ENCODE measurements at regions not wholly inside any gene's neighbourhood (a gene's known extent, or its start where the extent isn't known, plus 50 kb on each side); places are given as distances from the start of the nearest gene placed in this dataset.

DNA sequence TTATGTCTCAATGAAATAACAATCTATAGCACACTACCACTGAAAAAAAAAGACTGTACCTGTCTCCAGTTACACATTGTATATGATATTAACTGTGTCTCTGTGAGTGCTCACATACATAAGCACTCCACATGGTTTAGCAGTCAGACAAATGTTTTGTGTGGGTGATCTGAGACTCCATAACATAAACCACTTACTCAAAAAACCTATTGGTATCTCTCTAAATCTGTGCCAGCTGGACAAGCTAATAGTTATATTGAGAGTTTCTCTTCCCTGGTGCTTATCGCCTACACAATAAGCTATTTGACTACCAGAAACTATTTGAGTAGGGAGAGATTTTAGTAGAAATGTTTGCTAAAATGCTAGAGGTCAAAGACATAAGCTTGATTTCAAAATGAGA is 190.1 kb upstream of the AGR3 start (continued):
- no peak for TF ChIP-seq SUZ12 (IDR thresholded peaks at IDR 0.05; ENCODE audit: unreplicated experiment)
- no peak for TF ChIP-seq MEF2B (IDR thresholded peaks at IDR 0.05; ENCODE audit: partially characterized antibody, poor library complexity, severe bottlenecking)
- TF ChIP-seq TCF12 (IDR thresholded peaks at IDR 0.05; ENCODE audit: low read depth, low read length) = 0 out of 2 replicates have a peak, but pooled peaks have one; percentile 53
- TF ChIP-seq GABPA (IDR thresholded peaks at IDR 0.05; ENCODE audit: low read depth) = no peak
- TF ChIP-seq CREM (IDR thresholded peaks at IDR 0.05; ENCODE audit: low read depth) = peak; percentile 40; the same call in 1 of the 2 replicates
- TF ChIP-seq EGR1 (IDR thresholded peaks at IDR 0.05; ENCODE audit: borderline replicate concordance in 1 of 2, low read depth in 2 of 2, low read length in 2 of 2) = no peak
- no peak for TF ChIP-seq RAD51 (IDR thresholded peaks at IDR 0.05)
- no peak for TF ChIP-seq ATF7 (IDR thresholded peaks at IDR 0.05; ENCODE audit: low read depth)
- TF ChIP-seq SPI1 (IDR thresholded peaks at IDR 0.05; ENCODE audit: borderline replicate concordance, insufficient read depth, low read depth, low read length) = no peak
- TF ChIP-seq, protein P1, sequence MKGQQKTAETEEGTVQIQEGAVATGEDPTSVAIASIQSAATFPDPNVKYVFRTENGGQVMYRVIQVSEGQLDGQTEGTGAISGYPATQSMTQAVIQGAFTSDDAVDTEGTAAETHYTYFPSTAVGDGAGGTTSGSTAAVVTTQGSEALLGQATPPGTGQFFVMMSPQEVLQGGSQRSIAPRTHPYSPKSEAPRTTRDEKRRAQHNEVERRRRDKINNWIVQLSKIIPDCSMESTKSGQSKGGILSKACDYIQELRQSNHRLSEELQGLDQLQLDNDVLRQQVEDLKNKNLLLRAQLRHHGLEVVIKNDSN (IDR thresholded peaks at IDR 0.05; ENCODE audit: borderline replicate concordance, extremely low read length, insufficient read depth, low read depth, low read length) = no peak
- TF ChIP-seq BCL11A (IDR thresholded peaks at IDR 0.05; ENCODE audit: low read depth, low read length) = peak; percentile 73; the same call in 1 of the 2 replicates
- TF ChIP-seq, protein P2, sequence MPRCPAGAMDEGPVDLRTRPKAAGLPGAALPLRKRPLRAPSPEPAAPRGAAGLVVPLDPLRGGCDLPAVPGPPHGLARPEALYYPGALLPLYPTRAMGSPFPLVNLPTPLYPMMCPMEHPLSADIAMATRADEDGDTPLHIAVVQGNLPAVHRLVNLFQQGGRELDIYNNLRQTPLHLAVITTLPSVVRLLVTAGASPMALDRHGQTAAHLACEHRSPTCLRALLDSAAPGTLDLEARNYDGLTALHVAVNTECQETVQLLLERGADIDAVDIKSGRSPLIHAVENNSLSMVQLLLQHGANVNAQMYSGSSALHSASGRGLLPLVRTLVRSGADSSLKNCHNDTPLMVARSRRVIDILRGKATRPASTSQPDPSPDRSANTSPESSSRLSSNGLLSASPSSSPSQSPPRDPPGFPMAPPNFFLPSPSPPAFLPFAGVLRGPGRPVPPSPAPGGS (IDR thresholded peaks at IDR 0.05; ENCODE audit: borderline replicate concordance, insufficient read depth, low read depth, low read length, poor library complexity, severe bottlenecking) = no peak
- no peak for TF ChIP-seq EED (IDR thresholded peaks at IDR 0.05; ENCODE audit: low read depth)
- TF ChIP-seq, protein P3, sequence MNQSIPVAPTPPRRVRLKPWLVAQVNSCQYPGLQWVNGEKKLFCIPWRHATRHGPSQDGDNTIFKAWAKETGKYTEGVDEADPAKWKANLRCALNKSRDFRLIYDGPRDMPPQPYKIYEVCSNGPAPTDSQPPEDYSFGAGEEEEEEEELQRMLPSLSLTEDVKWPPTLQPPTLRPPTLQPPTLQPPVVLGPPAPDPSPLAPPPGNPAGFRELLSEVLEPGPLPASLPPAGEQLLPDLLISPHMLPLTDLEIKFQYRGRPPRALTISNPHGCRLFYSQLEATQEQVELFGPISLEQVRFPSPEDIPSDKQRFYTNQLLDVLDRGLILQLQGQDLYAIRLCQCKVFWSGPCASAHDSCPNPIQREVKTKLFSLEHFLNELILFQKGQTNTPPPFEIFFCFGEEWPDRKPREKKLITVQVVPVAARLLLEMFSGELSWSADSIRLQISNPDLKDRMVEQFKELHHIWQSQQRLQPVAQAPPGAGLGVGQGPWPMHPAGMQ (IDR thresholded peaks at IDR 0.05; ENCODE audit: borderline replicate concordance) = no peak
- TF ChIP-seq CREB1 (IDR thresholded peaks at IDR 0.05; ENCODE audit: low read depth) = peak; percentile 17; the same call in 1 of the 2 replicates
- TF ChIP-seq JUNB (IDR thresholded peaks at IDR 0.05) = peak; percentile 77
- no peak for TF ChIP-seq KAT2A (conservative IDR thresholded peaks at IDR 0.05; ENCODE audit: control insufficient read depth, low read depth, low read length)
- no peak for TF ChIP-seq BMI1 (IDR thresholded peaks at IDR 0.05; ENCODE audit: borderline replicate concordance)
- TF ChIP-seq POU2F2 (IDR thresholded peaks at IDR 0.05; ENCODE audit: borderline replicate concordance, low read depth, low read length) = no peak
- TF ChIP-seq, protein P4, sequence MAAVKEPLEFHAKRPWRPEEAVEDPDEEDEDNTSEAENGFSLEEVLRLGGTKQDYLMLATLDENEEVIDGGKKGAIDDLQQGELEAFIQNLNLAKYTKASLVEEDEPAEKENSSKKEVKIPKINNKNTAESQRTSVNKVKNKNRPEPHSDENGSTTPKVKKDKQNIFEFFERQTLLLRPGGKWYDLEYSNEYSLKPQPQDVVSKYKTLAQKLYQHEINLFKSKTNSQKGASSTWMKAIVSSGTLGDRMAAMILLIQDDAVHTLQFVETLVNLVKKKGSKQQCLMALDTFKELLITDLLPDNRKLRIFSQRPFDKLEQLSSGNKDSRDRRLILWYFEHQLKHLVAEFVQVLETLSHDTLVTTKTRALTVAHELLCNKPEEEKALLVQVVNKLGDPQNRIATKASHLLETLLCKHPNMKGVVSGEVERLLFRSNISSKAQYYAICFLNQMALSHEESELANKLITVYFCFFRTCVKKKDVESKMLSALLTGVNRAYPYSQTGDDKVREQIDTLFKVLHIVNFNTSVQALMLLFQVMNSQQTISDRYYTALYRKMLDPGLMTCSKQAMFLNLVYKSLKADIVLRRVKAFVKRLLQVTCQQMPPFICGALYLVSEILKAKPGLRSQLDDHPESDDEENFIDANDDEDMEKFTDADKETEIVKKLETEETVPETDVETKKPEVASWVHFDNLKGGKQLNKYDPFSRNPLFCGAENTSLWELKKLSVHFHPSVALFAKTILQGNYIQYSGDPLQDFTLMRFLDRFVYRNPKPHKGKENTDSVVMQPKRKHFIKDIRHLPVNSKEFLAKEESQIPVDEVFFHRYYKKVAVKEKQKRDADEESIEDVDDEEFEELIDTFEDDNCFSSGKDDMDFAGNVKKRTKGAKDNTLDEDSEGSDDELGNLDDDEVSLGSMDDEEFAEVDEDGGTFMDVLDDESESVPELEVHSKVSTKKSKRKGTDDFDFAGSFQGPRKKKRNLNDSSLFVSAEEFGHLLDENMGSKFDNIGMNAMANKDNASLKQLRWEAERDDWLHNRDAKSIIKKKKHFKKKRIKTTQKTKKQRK (IDR thresholded peaks at IDR 0.05; ENCODE audit: low read depth, low read length) = no peak
- peak; percentile 67 for TF ChIP-seq RUNX3 (IDR thresholded peaks at IDR 0.05; ENCODE audit: low read length)
- TF ChIP-seq SREBF2 (IDR thresholded peaks at IDR 0.05; ENCODE audit: low read length) = no peak
